ENCODE measurements at regions not wholly inside any gene's neighbourhood (a gene's known extent, or its start where the extent isn't known, plus 50 kb on each side); places are given as distances from the start of the nearest gene placed in this dataset.

DNA sequence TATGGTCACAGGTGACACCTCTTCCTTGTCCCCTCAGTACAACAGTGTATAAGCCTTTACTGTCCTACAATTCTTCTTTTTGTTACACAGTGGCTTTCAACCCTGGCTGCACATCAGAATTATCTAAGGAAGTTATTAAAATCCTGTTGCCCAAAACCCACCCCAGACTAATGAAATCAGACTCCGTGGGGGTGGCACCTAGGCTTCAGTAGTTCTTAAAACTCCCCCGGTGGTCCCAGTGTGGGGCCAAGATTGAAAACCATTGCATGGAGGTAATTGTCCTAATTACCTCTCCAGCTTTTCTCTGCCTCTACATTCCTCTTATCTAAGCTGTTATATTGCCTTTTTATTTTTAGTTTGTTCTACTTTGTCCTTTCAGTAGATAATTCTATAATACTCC, 172.8 kb downstream of the DAD1 start:
- no peak for FAIRE-seq
- no peak for TF ChIP-seq POLR2A (IDR thresholded peaks at IDR 0.05; ENCODE audit: low read depth, low read length)

DNA sequence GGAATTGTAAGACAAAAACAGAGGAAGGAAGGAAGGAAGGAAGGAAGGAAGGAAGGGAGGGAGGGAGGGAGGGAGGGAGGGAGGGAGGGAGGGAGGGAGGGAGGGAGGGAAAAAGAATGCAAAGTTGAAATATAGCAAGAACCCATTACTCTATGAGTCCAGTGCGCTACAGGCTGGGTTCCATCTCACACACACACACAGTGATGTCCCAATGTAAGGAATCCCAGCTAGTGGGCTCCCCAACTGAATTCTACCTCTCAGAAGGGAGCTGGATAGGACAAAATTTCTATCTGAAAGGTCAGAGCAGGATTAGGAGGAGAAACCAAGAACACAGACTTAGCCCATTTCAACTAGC, 173.4 kb downstream of the DAD1 start:
- FAIRE-seq (no peak), DNase-seq (ENCODE audit: insufficient read length, low spot score) (no peak)
- no peak for TF ChIP-seq POLR2A (IDR thresholded peaks at IDR 0.05; ENCODE audit: low read depth, low read length)

More for the DNA sequence above, 172.8 kb downstream of the DAD1 start:
- no peak for DNase-seq (ENCODE audit: insufficient read length, low spot score)

DNA sequence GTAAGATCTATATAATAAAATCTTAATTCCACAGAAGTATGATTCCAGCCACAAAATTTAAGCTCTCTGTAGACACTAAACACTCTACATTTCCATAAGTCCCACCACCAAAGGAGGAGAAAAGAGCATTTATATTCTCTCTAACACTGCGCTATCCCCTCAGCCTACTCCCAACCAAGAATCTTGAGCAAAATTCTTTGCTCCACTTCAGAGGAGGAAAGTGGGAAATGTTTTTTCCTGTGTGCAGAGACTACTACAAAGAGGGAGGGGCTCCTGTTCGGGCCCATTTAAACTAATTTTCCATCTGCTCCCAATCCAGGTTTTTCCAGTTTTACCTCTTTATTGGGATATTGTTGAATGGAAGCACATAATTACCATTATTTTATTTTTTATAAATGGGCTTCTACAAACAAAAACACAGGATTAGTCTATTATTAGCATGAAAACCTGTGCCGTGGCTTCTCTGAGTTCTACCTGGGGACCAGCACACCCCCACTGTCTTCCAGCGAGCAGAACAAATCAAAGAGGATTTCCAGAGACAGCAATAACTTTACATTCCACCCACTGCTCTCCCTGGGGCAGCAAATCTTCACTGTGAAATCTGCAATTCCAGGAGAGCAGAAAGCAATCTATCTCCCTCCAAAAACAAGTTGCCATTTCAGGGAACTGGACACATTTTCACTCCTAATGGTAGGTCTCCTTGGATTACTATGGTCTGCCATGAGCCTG, 174.0 kb downstream of the DAD1 start:
- FAIRE-seq: no peak
- TF ChIP-seq POLR2A (IDR thresholded peaks at IDR 0.05; ENCODE audit: low read depth, low read length): no peak
- DNase-seq (ENCODE audit: insufficient read length, low spot score): no peak

DNA sequence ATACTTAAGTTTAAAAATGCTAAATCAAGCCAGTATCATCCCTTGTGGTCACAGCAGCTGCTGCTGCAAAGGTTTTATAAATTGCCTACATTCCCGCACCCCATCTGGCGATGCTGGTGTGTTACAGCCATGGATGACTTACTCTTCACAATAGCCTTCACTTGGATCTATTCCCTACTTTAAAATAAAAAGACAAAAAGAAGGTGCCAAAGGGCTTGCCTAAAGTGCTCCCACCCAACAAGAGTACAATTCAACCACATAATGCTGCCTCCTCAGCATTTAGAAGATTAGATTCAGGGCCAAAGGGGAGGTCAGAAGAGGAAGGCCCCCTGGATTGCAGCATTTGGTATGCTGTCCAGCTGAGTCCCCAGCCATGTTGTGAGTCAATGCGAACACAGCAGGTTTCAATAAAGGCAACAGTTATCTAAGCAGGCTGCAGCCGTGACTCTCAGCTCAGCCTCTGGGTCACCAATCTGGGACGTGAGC, 176.1 kb downstream of the DAD1 start:
- FAIRE-seq: no peak
- DNase-seq (ENCODE audit: insufficient read length, low spot score): no peak

DNA sequence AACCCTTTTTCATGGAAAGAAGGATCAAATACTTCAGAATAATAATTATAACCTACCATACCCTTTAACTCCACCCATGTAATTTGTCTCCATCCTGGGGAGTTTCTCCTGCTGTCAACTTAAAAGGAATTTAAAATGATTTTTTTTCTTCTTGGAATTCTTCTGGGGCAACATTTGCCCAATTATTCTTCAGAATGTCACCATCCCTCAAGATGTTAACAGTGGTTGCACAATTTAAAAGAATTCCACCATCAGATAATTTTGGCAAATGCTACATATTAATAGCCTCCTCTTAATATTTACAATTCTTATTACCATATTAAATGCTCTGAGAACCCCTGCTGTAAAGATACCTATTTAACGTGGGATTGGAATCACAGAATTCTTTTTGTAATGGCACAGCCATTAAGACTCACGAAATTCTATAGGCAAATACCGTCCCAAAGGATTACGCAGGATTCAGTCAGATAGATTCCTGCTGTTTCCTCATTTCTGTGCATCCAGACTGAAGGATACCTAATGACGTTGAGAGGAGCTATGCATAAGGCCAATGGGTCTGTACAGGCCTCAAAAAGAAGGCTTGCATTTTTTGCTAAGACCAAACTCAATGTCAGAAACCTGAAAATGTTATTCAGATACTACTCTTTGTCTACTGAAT, 177.5 kb downstream of the DAD1 start:
- no peak for TF ChIP-seq POLR2A (IDR thresholded peaks at IDR 0.05; ENCODE audit: low read depth, low read length)
- DNase-seq (ENCODE audit: insufficient read length, low spot score): no peak
- FAIRE-seq: no peak

More for the DNA sequence above, 176.1 kb downstream of the DAD1 start:
- TF ChIP-seq POLR2A (IDR thresholded peaks at IDR 0.05; ENCODE audit: low read depth, low read length): no peak

DNA sequence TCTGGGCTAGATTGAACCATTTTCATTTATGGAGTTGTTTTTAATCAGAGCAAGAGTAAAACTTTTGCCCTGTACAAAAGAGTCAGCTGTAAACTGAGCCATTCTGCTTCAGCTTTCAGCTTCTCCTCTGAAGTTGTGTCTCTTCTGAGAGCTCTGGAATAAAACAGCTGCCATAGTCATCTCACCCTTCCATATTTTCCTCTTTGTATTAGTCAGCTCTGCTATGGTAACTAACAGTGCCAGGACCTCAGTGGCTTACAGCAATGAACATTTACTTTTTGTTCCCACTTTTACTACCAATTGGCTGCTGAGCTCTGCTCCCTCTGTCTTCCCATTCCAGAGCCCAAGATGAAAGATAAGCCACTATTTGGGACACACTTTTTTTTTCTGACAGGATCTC, 178.5 kb downstream of the DAD1 start:
- no peak for FAIRE-seq
- DNase-seq (ENCODE audit: insufficient read length, low spot score): no peak
- TF ChIP-seq POLR2A (IDR thresholded peaks at IDR 0.05; ENCODE audit: low read depth, low read length): no peak

DNA sequence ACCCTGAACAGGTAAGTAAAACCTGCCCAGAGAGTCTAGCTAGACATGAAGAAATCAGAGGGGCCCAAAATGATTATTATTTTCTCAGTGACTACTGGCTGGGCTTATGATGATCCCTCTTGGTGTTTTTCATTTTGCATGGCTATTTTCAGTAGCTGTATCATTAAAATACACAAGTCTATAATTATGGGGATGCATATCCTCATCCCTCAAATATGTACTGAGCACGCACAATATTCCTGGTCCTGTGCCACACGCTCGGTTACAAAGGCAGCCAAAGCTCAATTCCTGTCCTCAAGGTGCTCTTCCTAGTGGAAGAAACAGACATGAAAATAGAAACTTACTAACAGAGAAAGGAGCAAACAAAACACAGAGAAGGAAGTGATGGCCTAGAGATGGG, 180.0 kb downstream of the DAD1 start:
- no peak for TF ChIP-seq POLR2A (IDR thresholded peaks at IDR 0.05; ENCODE audit: low read depth, low read length)
- FAIRE-seq (no peak), DNase-seq (ENCODE audit: insufficient read length, low spot score) (no peak)

DNA sequence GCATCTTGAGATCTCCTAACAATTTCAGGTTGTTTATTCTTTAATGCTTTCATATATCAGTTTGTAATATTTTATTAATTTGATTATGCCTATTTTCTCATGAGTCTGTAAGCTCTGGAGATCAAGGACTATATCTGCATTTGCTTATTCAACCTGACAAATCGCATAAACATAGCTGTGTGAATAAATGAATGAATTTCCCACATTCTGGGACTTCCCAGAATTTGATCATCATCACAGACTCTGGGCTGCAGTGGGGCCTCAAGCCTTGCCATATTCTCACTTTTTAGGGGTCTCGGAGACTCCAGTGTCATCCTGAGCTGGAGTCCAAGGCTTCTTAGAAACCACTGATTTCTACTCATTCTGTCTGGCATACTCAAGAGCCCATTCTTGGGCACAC, 180.5 kb downstream of the DAD1 start:
- DNase-seq (ENCODE audit: insufficient read length, low spot score): no peak
- TF ChIP-seq POLR2A (IDR thresholded peaks at IDR 0.05; ENCODE audit: low read depth, low read length): no peak
- FAIRE-seq: no peak

DNA sequence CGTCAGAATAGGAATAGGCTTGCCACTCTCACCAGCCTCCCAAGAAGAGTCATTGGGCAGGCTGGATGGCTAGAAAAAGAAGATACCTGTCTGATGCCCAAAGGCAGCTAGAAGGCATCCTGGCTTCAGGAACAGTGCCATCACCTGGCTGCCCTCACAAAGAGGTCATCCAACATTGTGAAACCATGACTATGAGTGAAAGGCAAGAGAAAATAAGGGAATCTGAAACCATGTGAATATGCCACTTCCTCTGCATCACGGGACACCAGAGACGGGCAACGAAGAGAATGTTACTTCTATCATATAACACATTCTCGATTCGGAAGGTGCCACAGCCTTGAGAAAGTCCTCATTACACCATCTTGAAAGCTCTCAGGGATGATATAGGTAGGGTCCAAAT, 182.0 kb downstream of the DAD1 start:
- FAIRE-seq (no peak), DNase-seq (ENCODE audit: insufficient read length, low spot score) (no peak)
- TF ChIP-seq POLR2A (IDR thresholded peaks at IDR 0.05; ENCODE audit: low read depth, low read length): no peak

DNA sequence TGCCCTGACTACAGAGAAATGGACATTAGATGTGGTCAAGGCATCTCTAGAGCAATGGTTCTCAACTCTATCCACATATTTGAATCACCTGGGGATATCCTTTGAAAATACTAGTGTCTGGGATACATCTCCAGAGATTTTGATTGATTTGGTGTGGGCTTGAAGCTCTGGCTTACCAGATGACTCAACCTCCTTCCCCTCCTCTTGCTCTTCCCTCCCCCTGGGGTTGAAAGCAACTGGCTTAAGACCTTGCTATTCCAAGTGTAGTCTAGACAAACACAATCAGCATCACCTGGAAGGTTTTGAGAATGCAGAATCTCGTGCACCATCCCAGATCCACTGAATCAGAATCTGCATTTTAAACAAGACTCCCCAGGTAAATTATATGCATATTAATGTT, 183.8 kb downstream of the DAD1 start:
- FAIRE-seq (no peak), DNase-seq (ENCODE audit: insufficient read length, low spot score) (no peak)
- TF ChIP-seq POLR2A (IDR thresholded peaks at IDR 0.05; ENCODE audit: low read depth, low read length): no peak

DNA sequence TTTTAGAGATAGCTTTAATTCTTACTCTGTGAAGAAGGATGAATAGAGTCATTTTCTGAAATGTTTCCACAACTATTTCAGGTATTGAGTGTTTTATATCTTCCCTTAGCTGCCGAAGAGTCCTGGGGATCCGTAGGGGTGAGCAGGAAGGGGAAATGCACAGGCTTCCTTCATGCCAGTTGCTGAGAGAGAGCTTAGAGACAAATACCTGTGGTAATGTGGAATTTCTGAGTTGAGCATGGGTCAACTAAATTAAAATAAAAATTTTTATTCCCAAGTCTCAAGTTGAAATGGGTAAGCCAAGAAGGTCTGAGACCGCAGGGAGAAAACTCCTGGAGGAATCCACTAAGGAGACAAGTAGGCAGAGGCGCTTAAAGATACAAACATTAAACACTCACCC, 185.7 kb downstream of the DAD1 start:
- no peak for DNase-seq (ENCODE audit: insufficient read length, low spot score)
- TF ChIP-seq POLR2A (IDR thresholded peaks at IDR 0.05; ENCODE audit: low read depth, low read length): no peak
- no peak for FAIRE-seq

DNA sequence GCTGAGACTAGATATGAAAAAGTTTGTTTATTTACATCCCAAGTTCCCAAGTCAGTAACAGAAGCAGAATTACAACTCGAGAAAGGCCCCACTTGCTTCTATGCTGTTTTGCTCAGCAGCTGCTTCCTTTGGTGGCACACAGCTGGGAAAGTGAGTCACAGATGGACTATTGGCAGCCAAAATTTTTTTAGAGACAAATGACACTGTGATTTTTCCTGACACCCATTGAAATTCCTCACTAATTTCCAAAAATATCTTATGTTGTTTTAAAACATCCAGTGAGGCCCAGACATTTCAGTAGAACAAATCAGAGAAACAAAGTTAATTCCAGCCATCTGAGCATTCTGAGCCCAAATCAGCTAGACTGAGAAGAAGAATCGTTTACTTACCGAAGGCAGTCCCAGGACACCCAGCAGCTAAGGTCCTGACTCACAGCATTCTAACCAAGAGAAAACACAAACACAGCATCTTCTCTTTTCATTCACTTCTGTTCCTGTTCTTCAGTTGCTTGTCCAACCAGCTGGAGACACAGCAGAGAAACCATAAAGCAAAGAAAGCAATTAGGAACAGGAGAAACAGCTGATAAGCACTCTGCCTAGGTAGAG, 188.3 kb downstream of the DAD1 start:
- TF ChIP-seq POLR2A (IDR thresholded peaks at IDR 0.05; ENCODE audit: low read depth, low read length): no peak
- FAIRE-seq: no peak

DNA sequence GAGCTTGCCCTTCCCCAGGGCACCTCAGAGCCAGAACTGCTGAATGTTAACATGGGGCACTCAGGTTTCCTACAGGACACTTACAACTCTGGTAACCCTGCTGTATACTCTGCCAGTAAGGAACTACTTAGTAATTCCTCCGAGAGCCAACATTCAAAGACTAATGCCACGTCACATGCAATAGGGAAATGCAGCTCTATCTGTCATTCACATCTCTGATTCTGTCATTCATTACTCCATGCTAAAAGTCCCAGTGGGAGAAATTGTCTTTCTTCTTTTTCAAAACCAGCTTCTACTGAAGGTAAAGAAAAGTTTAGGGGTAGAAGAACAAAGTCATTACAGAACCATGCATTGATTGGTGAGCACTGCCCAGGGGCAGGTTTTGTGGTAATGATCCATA, 189.2 kb downstream of the DAD1 start:
- FAIRE-seq (no peak), DNase-seq (ENCODE audit: insufficient read length, low spot score) (no peak)
- TF ChIP-seq POLR2A (IDR thresholded peaks at IDR 0.05; ENCODE audit: low read depth, low read length): no peak

More for the DNA sequence above, 188.3 kb downstream of the DAD1 start:
- DNase-seq (ENCODE audit: insufficient read length, low spot score): no peak

DNA sequence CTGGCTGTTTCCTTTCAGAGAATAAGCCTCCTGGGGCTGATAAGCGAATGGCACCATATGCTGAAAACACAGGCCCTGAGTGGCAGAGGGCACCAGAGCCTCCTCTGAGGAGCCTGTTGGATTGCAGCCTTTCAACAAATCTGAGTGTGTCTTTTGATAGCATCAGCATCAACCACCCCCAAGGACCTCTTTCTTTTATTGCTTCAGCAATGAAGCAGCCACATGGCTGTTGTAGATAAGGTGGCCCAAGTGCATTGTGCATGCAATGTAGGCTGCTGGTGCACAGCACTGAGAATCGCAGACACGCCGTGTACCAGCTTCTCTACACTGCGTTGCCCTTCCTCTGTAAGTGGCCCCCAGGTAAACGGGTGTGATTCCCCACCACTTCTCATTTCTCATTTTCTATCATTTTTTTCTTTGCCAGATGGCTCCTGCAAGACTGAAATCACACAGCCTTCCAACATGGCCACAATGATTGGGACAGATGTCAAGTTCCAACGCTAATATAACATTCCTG, 191.7 kb downstream of the DAD1 start:
- FAIRE-seq (no peak), DNase-seq (ENCODE audit: insufficient read length, low spot score) (no peak)
- TF ChIP-seq POLR2A (IDR thresholded peaks at IDR 0.05; ENCODE audit: low read depth, low read length): no peak
